ENCODE measurements at regions not wholly inside any gene's neighbourhood (a gene's known extent, or its start where the extent isn't known, plus 50 kb on each side); places are given as distances from the start of the nearest gene placed in this dataset.
"Not testable (repeated sequence)": the region's sequence is repeated elsewhere in the genome, so short reads cannot be mapped to it uniquely, and the experiment has no call there.

- DNase-seq, result no peak
Measured at GRCh38 chr12:5165296-5165970, 121.8 kb downstream of the KCNA5 start.

- peak; percentile 98 for DNase-seq
Measured at GRCh38 chr12:5166976-5167375, 123.3 kb downstream of the KCNA5 start.

GRCh38 chr12:5168148-5168547, 124.5 kb downstream of the KCNA5 start:
- no peak for DNase-seq

DNA sequence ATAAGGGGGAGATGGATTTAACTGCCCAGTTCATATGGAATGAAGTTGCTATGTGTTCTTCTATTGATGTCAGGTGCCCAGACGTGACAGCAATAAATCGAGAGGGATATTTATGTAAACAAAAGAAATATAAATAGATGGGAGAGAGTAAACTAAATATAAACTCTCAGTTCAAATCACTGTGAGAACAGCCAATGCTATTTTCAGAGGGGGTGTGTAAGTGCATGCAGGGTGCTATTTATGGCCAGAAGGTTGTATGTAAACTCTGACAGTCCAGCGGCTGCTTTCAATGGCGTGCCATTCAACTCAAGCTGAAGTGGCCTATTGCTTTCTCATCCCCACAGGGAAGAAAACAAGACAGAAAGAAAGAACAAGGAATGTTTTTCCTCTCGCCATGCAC, 127.2 kb downstream of the KCNA5 start:
- no peak for DNase-seq

DNA sequence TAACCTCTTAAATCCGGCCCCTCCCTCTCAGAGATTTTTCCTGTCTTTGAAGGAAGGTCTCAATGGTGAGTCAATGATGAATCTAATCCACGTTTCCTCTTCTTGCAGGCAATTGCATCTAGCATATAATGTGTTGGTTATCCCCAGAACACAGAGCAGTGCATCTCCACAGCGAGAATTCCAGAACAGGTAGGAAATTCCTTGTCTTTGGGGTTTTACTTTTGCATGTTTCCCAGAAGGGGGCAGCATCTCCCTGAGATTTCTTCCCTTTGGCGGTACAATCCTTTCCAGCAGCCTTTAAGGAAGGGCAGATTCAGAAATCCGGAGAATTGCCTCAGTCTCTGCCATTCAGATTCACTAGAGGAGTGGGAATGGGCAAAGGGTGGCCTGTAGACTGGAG, 128.0 kb downstream of the KCNA5 start:
- DNase-seq, result peak; percentile 73

- DNase-seq, result peak; percentile 35
Measured at GRCh38 chr12:5172886-5173285, 129.2 kb downstream of the KCNA5 start.

DNA sequence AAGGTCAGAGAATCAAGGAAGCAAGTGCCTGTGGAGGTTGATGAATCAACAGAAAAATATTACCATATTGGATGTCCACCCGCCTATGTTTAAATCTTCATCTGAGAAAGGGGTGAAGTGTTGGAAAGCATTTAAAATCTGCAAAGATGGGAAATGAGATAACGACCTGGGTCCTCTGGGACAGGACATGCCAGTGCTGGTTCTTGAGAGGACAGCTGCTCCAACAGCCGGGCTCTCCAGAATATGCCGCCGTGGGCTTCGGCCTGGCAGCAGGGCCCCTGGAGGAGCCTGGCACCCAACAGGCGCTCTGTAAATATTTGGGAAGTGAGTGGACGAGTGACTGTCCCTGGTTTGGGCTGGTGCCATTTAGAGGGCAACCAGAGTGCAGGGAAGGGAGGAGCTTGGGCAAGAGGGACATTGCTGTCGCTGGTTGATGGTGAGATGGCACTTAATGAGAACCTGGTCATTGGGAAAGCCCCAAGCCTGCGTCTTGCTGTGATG, 129.9 kb downstream of the KCNA5 start:
- peak; percentile 77 for DNase-seq

DNA sequence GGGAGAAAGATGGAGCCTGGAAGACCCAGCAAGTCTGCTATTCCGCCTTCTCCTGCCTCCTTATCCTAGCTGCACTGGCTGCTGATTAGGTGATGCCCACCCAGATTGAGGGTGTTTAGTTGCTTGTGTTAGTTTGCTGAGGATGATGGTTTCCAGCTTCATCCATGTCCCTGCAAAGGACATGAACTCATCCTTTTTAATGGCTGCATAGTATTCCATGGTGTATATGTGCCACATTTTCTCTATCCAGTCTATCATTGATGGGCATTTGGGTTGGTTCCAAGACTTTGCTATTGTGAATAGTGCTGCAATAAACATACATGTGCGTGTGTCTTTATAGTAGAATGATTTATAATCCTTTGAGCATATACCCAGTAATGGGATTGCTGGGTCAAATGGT, 131.7 kb downstream of the KCNA5 start:
- not testable (repeated sequence) for DNase-seq

- DNase-seq, result no peak
Measured at GRCh38 chr12:5176036-5176435, 132.4 kb downstream of the KCNA5 start.

GRCh38 chr12:5177096-5177495, 133.4 kb downstream of the KCNA5 start:
- DNase-seq, result no peak

- no peak for DNase-seq
Measured at GRCh38 chr12:5177731-5178130, 134.1 kb downstream of the KCNA5 start.

DNA sequence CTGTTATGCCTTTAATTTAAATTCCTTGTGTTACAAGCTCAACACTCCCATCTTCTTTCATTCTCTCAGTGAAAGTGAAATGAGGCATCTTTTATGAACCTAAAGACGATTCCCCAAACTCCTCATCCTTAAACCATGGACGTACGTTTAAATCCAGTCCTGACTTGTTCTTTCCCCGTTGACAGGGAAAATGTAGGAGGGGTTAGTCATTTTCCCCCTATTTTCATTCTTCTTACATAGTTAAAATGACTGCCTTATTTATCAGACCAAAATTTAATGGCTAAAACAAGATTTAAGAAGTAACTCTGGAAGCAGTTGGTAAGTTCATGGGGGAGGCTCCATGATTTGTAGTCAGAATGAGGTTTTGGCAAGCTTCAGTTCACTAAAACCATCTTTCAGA, 134.9 kb downstream of the KCNA5 start:
- DNase-seq, result no peak

DNA sequence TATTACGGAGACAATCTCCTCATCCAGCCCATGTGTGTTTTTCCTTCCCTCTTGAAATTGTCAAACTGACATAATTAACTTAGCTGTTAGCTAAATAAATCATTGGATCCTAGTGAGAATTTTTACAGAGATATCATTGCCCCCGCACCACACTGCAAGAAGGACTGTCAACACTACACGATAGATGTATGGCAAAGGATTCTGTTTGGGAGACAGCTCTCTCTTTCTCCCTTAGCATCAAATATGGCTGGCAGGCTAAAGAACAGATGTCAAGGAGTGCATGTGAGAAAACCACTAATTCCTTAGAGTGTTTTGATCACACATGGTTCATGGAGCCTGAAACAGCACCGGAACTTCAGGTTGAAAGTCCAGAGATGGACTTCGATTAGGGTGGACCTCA, 136.8 kb downstream of the KCNA5 start:
- DNase-seq, result no peak

- DNase-seq, result no peak
Measured at GRCh38 chr12:5184186-5184585, 140.5 kb downstream of the KCNA5 start.

GRCh38 chr12:5185435-5186069, 141.9 kb downstream of the KCNA5 start:
- DNase-seq, result no peak

DNA sequence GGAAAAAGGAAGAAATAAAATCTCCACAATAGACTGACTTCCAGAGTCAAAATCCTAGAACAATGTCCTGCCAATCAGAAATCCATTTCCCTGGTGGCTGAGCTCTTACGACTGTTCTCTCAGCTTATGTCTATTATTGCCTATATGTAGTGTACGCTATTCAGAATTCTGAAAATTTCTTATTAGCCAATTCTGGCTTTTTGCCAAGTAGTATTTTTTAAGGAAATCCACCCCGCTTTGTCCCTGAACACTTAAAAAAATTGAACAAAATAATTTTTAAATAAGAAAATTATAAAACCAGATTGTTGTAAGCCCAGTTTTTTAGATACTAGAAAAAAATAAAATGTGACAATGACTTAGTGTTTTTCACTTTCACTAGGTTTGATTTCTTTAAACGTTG, 143.0 kb downstream of the KCNA5 start:
- DNase-seq, result no peak

GRCh38 chr12:5187136-5187535, 143.5 kb downstream of the KCNA5 start:
- DNase-seq, result no peak

- DNase-seq, result no peak
Measured at GRCh38 chr12:5188472-5188871, 144.8 kb downstream of the KCNA5 start.

GRCh38 chr12:5189173-5189572, 145.5 kb downstream of the KCNA5 start:
- DNase-seq, result no peak

DNA sequence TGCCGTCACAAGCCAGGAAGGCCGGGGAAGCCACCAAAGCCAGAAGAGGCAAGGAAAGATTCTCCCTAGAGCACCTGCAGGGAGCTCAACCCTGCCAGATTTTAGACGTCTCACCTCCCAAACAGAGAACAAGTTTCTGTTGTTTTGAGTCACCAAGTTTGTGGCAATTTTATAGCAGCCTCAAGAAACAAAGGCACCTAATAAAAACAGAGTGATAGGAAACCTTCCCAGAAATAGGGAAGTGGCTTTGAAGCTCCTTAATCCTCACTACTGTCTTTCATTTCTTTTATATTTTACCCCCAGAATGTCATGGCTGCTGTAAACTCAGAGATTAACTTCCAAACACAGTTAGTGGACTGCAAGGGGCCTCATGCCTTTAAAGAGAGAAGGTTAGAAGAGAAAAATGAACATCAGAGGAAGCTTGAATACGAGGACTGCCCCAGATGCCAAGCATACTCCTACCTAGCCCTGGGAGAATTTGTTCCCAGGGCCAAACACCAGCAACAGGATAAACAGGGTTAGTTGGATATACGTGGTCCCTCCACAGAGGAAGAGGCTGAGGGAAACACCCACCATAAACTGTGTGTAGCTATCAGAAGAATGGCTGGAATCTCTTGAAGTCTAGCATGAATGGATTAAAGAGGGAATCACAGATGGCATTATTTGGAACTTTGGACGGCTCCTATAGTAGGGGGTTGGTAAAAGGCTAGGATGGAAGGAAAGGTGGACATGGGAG, 148.3 kb downstream of the KCNA5 start:
- DNase-seq, result no peak

DNA sequence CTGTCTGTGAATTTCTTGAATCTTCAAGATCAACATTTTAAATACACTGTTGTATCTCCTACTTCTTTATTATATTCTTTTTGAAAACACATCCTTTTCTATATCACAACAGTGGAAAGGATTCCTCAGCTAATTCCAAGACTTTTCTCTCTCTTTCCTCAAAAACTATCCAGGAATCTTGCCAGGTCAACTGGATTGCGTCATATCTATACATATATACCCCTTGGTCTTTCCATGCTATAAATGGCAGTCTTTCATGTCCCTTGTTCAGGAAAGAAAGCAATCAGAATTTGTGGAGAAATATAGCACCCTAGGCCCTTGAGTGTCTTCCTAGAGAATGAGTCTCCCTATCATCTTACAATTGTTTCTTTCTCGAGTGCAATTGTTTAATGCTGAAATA, 149.0 kb downstream of the KCNA5 start:
- no peak for DNase-seq

DNA sequence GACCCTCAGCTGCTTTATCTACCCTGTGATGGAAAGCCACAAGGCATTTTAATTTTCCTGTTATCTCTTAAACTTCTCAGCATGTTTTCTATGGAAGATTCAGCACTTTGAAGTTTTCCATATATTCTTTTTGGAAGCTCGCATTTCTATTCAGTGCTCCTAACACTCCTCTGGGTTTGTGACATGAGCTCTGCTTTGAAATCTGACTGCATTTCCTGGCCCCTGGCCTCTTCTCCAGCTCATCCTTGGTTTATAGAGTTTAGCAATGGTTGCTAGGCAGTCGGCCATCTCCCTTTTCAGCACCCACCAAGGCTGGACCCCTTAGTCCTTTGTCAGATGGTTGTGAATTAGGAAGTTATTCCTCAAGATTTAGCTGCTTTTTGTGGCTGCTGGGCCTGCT, 150.6 kb downstream of the KCNA5 start:
- no peak for DNase-seq

DNA sequence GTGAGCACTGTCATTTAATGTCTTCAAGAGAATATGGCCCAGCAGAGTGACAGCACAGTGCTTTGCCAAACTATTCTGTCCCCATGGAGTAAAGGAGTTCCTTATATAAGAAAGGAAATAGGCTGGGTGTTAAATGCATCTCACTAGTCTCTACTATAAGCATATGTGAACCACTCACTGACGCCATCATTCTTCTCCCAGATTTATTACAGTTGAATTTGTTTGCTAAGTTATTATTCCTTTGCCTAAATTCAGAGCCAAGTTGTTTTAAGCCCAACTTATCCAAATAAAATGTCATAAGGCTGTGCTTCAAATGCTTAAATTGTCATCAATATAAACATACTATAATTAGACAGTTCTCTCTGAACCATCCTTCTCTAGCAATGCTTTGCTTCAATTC, 151.6 kb downstream of the KCNA5 start:
- no peak for DNase-seq

- DNase-seq, result no peak
Measured at GRCh38 chr12:5195691-5196090, 152.0 kb downstream of the KCNA5 start.

Data from fibroblast of skin of back (primary cell).